ENCODE measurements at regions not wholly inside any gene's neighbourhood (a gene's known extent, or its start where the extent isn't known, plus 50 kb on each side); places are given as distances from the start of the nearest gene placed in this dataset.

GRCh38 chr1:234707641-234708040 lies 97.7 kb upstream of the IRF2BP2 start:
- no peak for DNase-seq (ENCODE audit: low spot score)
- no peak overlapping the region for H3K4me3 ChIP-seq (ENCODE audit: severe bottlenecking)
- no peaks in the 10 kb centered on the region for H3K9me3 ChIP-seq (ENCODE audit: severe bottlenecking)
- no peaks in the 10 kb centered on the region for H3K36me3 ChIP-seq (ENCODE audit: low read depth)
- no peaks in the 10 kb centered on the region for H3K27me3 ChIP-seq (ENCODE audit: insufficient read depth, poor library complexity, severe bottlenecking)
- no peak for ATAC-seq (ENCODE audit: low read depth)
- TF ChIP-seq CTCF (IDR thresholded peaks at IDR 0.05; ENCODE audit: poor library complexity, severe bottlenecking) = no peak
- no peaks in the 10 kb centered on the region for H3K4me1 ChIP-seq (ENCODE audit: insufficient read depth, poor library complexity, severe bottlenecking)
- H3K27ac ChIP-seq (ENCODE audit: poor library complexity, severe bottlenecking) = no peak overlapping the region

- TF ChIP-seq CTCF (IDR thresholded peaks at IDR 0.05; ENCODE audit: poor library complexity, severe bottlenecking) = no peak
- DNase-seq (ENCODE audit: low spot score) (no peak), ATAC-seq (ENCODE audit: low read depth) (no peak)
- Histone ChIP-seq H3K9me3 (ENCODE audit: severe bottlenecking) (no peaks in the 10 kb centered on the region), H3K4me1 (ENCODE audit: insufficient read depth, poor library complexity, severe bottlenecking) (no peaks in the 10 kb centered on the region), H3K36me3 (ENCODE audit: low read depth) (no peaks in the 10 kb centered on the region), H3K4me3 (ENCODE audit: severe bottlenecking) (no peak overlapping the region), H3K27me3 (ENCODE audit: insufficient read depth, poor library complexity, severe bottlenecking) (no peaks in the 10 kb centered on the region), H3K27ac (ENCODE audit: poor library complexity, severe bottlenecking) (no peak overlapping the region)
Observed at GRCh38 chr1:234706931-234707330, 97.0 kb upstream of the IRF2BP2 start.

- no peaks in the 10 kb centered on the region for H3K27me3 ChIP-seq (ENCODE audit: insufficient read depth, poor library complexity, severe bottlenecking)
- DNase-seq (ENCODE audit: low spot score) (no peak), ATAC-seq (ENCODE audit: low read depth) (no peak)
- H3K4me3 ChIP-seq (ENCODE audit: severe bottlenecking) = no peak overlapping the region
- H3K27ac ChIP-seq (ENCODE audit: poor library complexity, severe bottlenecking) = no peak overlapping the region
- TF ChIP-seq CTCF (IDR thresholded peaks at IDR 0.05; ENCODE audit: poor library complexity, severe bottlenecking) = no peak
- H3K9me3 ChIP-seq (ENCODE audit: severe bottlenecking) = no peaks in the 10 kb centered on the region
- H3K36me3 ChIP-seq (ENCODE audit: low read depth) = no peaks in the 10 kb centered on the region
- H3K4me1 ChIP-seq (ENCODE audit: insufficient read depth, poor library complexity, severe bottlenecking) = no peaks in the 10 kb centered on the region
Observed at GRCh38 chr1:234706199-234706598, 96.2 kb upstream of the IRF2BP2 start.

- no peak for DNase-seq (ENCODE audit: low spot score)
- H3K27me3 ChIP-seq (ENCODE audit: insufficient read depth, poor library complexity, severe bottlenecking) = no peaks in the 10 kb centered on the region
- no peaks in the 10 kb centered on the region for H3K36me3 ChIP-seq (ENCODE audit: low read depth)
- no peak overlapping the region for H3K27ac ChIP-seq (ENCODE audit: poor library complexity, severe bottlenecking)
- TF ChIP-seq CTCF (IDR thresholded peaks at IDR 0.05; ENCODE audit: poor library complexity, severe bottlenecking) = no peak
- H3K4me3 ChIP-seq (ENCODE audit: severe bottlenecking) = no peak overlapping the region
- no peak for ATAC-seq (ENCODE audit: low read depth)
- no peaks in the 10 kb centered on the region for H3K9me3 ChIP-seq (ENCODE audit: severe bottlenecking)
- H3K4me1 ChIP-seq (ENCODE audit: insufficient read depth, poor library complexity, severe bottlenecking) = no peaks in the 10 kb centered on the region
Observed at GRCh38 chr1:234705615-234706014, 95.6 kb upstream of the IRF2BP2 start.

GRCh38 chr1:234704106-234704887 lies 94.3 kb upstream of the IRF2BP2 start:
- no peak for ATAC-seq (ENCODE audit: low read depth)
- H3K4me3 ChIP-seq (ENCODE audit: severe bottlenecking) = no peak overlapping the region
- no peaks in the 10 kb centered on the region for H3K36me3 ChIP-seq (ENCODE audit: low read depth)
- H3K27ac ChIP-seq (ENCODE audit: poor library complexity, severe bottlenecking) = no peak overlapping the region
- no peak for TF ChIP-seq CTCF (IDR thresholded peaks at IDR 0.05; ENCODE audit: poor library complexity, severe bottlenecking)
- H3K9me3 ChIP-seq (ENCODE audit: severe bottlenecking) = no peaks in the 10 kb centered on the region
- no peaks in the 10 kb centered on the region for H3K4me1 ChIP-seq (ENCODE audit: insufficient read depth, poor library complexity, severe bottlenecking)
- no peak for DNase-seq (ENCODE audit: low spot score)
- H3K27me3 ChIP-seq (ENCODE audit: insufficient read depth, poor library complexity, severe bottlenecking) = no peaks in the 10 kb centered on the region
